Lower lobe of right lung (tissue), 2 donors: ENCODE measurements at regions not wholly inside any gene's neighbourhood (a gene's known extent, or its start where the extent isn't known, plus 50 kb on each side); places are given as distances from the start of the nearest gene placed in this dataset.
"Not testable (repeated sequence)": the region's sequence is repeated elsewhere in the genome, so short reads cannot be mapped to it uniquely, and the experiment has no call there.

Experiments used
- ATAC-seq, 2 donors: fragments of 200-7000 bp; cut with Tn5 transposase; one replicate each; pipeline ENCODE4 v1.9.1; 2020 to 2022; ENCODE audit warnings: mild to moderate bottlenecking in 2 of 2, moderate library complexity in 2 of 2
- DNase-seq: peaks from one replicate; pipeline ENCODE4 v3.0.0-alpha.2; 2020
- H3K27ac ChIP-seq: fragments of 200-600 bp; one replicate; pipeline ENCODE4 v1.8.0; 2022
- H3K27me3 ChIP-seq: fragments of 200-600 bp; one replicate; pipeline ENCODE4 v1.8.0; 2022; ENCODE audit warnings: low read depth
- H3K36me3 ChIP-seq: fragments of 200-600 bp; one replicate; pipeline ENCODE4 v1.8.0; 2022; ENCODE audit warnings: mild to moderate bottlenecking
- H3K4me1 ChIP-seq: fragments of 200-600 bp; one replicate; pipeline ENCODE4 v1.8.0; 2022
- H3K4me3 ChIP-seq: fragments of 200-600 bp; one replicate; pipeline ENCODE4 v1.8.0; 2022; ENCODE audit warnings: mild to moderate bottlenecking
- H3K9me3 ChIP-seq: fragments of 200-600 bp; one replicate; pipeline ENCODE4 v1.8.0; 2022
- intact Hi-C: fragments of 100-400 bp; cut with DNase I; formaldehyde crosslinking; loops from one replicate; pipeline ENCODE4 v1.11.0; 2022
- TF ChIP-seq, protein P1 (sequence below): fragments of 200-600 bp; IDR thresholded peaks from one replicate; pipeline ENCODE4 v1.8.0; 2022; ENCODE audit warnings: antibody characterized with exemption, mild to moderate bottlenecking
- donor health status: DM: no; HTN: yes; CAD: no; lungs with severe emphysema.

DNA sequence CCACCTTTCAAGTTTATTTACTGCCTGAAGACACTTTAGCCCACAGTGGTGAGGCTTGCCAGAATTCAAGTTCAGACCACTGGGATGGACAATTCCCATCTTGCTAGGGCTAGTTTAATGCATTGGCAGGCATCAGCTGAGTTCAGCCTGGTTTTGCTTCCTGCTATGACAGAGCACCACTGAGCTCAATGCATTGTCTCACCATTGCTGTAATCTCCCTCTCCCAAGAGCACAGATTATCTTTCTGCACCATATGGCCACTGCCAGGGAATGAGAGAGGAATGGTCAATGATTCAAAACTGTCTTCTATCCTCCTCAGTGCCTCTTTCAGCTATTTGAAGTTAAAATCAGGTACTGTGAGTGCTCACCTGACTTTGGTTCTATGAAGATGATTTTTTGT lies 160.8 kb downstream of the XPNPEP1 start:
- TF ChIP-seq, protein P1, sequence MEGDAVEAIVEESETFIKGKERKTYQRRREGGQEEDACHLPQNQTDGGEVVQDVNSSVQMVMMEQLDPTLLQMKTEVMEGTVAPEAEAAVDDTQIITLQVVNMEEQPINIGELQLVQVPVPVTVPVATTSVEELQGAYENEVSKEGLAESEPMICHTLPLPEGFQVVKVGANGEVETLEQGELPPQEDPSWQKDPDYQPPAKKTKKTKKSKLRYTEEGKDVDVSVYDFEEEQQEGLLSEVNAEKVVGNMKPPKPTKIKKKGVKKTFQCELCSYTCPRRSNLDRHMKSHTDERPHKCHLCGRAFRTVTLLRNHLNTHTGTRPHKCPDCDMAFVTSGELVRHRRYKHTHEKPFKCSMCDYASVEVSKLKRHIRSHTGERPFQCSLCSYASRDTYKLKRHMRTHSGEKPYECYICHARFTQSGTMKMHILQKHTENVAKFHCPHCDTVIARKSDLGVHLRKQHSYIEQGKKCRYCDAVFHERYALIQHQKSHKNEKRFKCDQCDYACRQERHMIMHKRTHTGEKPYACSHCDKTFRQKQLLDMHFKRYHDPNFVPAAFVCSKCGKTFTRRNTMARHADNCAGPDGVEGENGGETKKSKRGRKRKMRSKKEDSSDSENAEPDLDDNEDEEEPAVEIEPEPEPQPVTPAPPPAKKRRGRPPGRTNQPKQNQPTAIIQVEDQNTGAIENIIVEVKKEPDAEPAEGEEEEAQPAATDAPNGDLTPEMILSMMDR = no peak
- DNase-seq (no peak), ATAC-seq (no peak)
- intact Hi-C loops = no loop called here
- Histone ChIP-seq H3K9me3 (no peaks in the 10 kb centered on the region), H3K27me3 (no peaks in the 10 kb centered on the region), H3K4me1 (no peaks in the 10 kb centered on the region), H3K4me3 (no peak overlapping the region), H3K27ac (no peak overlapping the region), H3K36me3 (no peaks in the 10 kb centered on the region)

DNA sequence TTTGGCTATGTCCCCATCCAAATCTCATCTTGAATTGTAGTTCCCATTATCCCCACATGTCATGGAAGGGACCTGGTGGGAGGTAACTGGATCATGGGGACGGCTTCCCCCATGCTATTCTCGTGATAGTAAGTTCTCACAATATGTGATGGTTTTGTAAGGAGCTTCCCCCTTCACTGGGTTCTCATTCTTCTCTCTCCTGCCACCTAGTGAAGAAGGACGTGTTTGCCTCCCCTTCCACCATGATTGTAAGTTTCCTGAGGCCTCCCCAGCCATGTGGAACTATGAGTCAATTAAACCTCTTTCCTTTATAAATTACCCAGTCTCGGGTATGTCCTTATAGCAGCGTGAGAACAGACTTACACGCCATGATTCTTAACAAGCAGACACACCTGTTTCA lies 165.6 kb downstream of the XPNPEP1 start:
- ATAC-seq, DNase-seq, H3K4me1 ChIP-seq, H3K27ac ChIP-seq, H3K9me3 ChIP-seq, intact Hi-C loops, H3K27me3 ChIP-seq, H3K36me3 ChIP-seq, H3K4me3 ChIP-seq: not testable (repeated sequence)

DNA sequence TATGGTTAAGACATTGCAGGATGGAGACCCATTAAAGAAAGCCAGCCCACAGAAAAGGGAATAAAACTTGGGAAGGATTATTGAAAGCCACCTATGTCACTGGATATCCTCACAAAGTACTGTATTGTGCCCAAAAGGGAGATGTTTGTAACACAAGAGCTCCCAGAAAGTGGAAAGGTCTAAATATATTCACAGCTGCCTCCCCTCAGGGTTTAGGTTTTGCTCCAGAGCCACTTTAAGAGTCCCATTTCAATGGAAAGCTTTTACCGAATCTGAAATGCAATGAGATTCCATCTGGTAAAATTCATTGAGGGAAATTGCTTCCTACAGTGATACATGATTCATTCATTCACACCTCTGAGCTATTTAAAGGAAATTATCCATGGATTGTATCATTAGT lies 176.4 kb downstream of the XPNPEP1 start:
- Histone ChIP-seq H3K4me1 (no peaks in the 10 kb centered on the region), H3K36me3 (no peaks in the 10 kb centered on the region), H3K27me3 (no peaks in the 10 kb centered on the region), H3K9me3 (no peaks in the 10 kb centered on the region), H3K4me3 (no peak overlapping the region), H3K27ac (no peak overlapping the region)
- no peak for DNase-seq
- TF ChIP-seq, protein P1 = no peak
- ATAC-seq = no peak
- intact Hi-C loops = no loop called here

DNA sequence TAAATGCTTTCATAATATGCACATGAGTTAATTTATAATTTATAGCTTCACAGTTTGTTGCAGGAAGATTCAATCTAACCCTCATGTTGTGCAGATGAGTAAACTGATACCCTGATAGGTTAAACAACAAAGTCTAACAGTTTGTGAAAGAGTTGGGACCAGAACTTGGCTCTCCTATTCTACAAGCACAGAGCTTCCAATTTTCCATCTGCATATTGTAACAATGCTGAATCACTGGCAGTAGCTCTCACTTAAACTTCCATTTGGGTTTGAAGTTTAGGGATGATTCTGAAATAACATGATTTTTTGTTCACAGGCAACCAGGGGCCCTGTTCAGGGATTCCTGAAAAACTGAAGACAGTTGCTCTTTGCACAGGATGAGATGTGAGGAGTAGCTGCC lies 179.3 kb downstream of the XPNPEP1 start:
- H3K4me3 ChIP-seq = no peak overlapping the region
- H3K4me1 ChIP-seq = no peaks in the 10 kb centered on the region
- no peak for DNase-seq
- H3K36me3 ChIP-seq = no peaks in the 10 kb centered on the region
- H3K27me3 ChIP-seq = no peaks in the 10 kb centered on the region
- intact Hi-C loops = no loop called here
- no peaks in the 10 kb centered on the region for H3K9me3 ChIP-seq
- no peak overlapping the region for H3K27ac ChIP-seq
- TF ChIP-seq, protein P1 = no peak
- ATAC-seq = no peak

DNA sequence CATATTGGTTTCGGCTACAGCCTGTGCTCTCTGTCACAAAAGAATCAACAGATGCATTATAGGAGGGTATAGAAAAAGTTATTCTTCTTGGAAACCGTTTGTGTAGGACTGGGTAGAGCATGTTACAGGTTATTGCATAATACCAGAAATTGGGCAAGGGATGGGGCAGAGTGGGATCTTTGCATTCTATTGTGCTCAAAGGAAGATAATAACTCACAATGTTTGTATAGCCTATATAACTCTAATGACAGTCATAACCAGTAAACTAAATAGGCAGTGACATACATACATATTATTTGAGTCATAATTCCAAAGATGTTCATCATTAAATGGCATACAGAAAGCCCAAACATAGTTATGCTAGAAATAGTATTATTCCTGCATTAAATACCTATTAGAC lies 179.7 kb downstream of the XPNPEP1 start:
- Histone ChIP-seq H3K36me3 (no peaks in the 10 kb centered on the region), H3K4me3 (no peak overlapping the region), H3K4me1 (no peaks in the 10 kb centered on the region), H3K9me3 (no peaks in the 10 kb centered on the region), H3K27ac (no peak overlapping the region), H3K27me3 (no peaks in the 10 kb centered on the region)
- no peak for ATAC-seq
- TF ChIP-seq, protein P1 = no peak
- DNase-seq = no peak
- intact Hi-C loops = no loop called here

DNA sequence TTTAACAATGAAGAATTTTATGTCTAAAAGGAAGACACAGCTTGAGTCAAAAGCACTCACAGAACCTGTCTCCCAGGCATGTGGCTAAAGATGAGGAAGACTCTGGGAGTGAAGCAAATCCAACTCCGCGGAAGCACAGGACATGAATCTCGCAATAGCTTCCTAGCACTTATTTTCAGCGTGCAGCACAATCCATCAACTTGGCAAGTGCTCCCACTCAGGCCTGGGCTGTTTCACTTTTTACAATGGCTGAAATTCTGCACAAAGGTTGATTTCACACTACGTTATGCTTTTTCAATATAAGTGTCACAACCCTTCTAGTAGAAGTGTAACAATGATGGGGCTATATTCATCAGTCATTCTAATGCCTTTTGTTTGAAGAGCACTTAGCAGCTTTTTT lies 180.2 kb downstream of the XPNPEP1 start:
- TF ChIP-seq, protein P1 = no peak
- Histone ChIP-seq H3K9me3 (no peaks in the 10 kb centered on the region), H3K27ac (no peak overlapping the region), H3K36me3 (no peaks in the 10 kb centered on the region), H3K4me3 (no peak overlapping the region), H3K4me1 (no peaks in the 10 kb centered on the region), H3K27me3 (no peaks in the 10 kb centered on the region)
- ATAC-seq = no peak
- intact Hi-C loops = no loop called here
- DNase-seq = no peak
